RWPE1 (cell line): ENCODE measurements at regions not wholly inside any gene's neighbourhood (a gene's known extent, or its start where the extent isn't known, plus 50 kb on each side); places are given as distances from the start of the nearest gene placed in this dataset.
"Not testable (repeated sequence)": the region's sequence is repeated elsewhere in the genome, so short reads cannot be mapped to it uniquely, and the experiment has no call there.

Source experiments
- CTCF ChIA-PET: fragments of 350-600 bp; sonication (Branson Sonifier 250); formaldehyde crosslinking; extraction: SDS; loops from one replicate; lab custom pipeline; 2021; lab: Yijun Ruan, JAX
- POLR2A ChIA-PET: fragments of 400-600 bp; formaldehyde crosslinking; extraction: SDS; loops from one replicate; lab custom pipeline; 2020; ENCODE audit warnings: antibody characterized with exemption; ENCODE audit not compliant: low non-redundant PET; lab: Yijun Ruan, JAX
- DNase-seq: peaks from one replicate; pipeline ENCODE4 v3.0.0; 2012; ENCODE audit warnings: low spot score
- H3K27ac ChIP-seq: fragments of 450-650 bp; 2 replicates; pipeline ENCODE4 v1.5.1; 2017
- TF ChIP-seq, protein P1 (sequence below): fragments of 450-650 bp; conservative IDR thresholded peaks from 2 replicates; pipeline ENCODE4 v1.5.1; 2017; ENCODE audit warnings: low read depth, mild to moderate bottlenecking

DNA sequence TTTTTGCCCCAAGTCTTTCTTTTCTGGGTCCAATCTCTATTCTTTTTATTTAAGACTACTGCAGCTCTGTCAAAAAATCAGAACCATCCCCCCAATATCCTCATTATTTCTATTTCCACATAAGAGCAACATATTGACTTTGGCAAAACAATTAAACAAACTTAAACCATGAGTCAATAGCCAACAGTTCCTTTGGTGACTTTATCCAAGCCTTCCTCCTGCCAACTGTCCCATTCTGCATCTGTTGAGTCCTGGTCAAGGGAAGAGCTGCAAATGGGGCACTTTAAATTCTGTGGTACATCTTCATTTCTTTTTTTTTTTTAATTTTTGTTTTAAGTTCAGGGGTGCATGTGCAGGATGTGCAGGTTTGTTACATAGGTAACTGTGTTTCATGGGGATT is 1875.0 kb upstream of the PCDH7 start:
- POLR2A ChIA-PET = no interaction called here

DNA sequence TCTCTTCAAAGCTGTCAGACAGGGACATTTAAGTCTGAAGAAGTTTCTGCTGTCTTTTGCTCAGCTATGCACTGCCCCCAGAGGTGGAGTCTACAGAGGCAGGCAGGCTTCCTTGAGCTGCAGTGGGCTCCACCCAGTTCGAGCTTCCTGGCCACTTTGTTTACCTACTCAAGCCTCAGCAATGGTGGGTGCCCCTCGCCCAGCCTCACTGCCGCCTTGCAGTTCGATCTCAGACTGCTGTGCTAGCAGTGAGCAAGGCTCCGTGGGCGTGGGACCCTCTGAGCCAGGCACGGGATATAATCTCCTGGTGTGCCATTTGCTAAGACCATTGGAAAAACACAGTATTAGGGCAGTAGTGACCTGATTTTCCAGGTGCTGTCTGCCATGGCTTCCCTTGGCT is 1863.1 kb upstream of the PCDH7 start:
- POLR2A ChIA-PET, DNase-seq, CTCF ChIA-PET, H3K27ac ChIP-seq: not testable (repeated sequence)

More for the DNA sequence above, 1875.0 kb upstream of the PCDH7 start:
- CTCF ChIA-PET = no interaction called here
- TF ChIP-seq, protein P1, sequence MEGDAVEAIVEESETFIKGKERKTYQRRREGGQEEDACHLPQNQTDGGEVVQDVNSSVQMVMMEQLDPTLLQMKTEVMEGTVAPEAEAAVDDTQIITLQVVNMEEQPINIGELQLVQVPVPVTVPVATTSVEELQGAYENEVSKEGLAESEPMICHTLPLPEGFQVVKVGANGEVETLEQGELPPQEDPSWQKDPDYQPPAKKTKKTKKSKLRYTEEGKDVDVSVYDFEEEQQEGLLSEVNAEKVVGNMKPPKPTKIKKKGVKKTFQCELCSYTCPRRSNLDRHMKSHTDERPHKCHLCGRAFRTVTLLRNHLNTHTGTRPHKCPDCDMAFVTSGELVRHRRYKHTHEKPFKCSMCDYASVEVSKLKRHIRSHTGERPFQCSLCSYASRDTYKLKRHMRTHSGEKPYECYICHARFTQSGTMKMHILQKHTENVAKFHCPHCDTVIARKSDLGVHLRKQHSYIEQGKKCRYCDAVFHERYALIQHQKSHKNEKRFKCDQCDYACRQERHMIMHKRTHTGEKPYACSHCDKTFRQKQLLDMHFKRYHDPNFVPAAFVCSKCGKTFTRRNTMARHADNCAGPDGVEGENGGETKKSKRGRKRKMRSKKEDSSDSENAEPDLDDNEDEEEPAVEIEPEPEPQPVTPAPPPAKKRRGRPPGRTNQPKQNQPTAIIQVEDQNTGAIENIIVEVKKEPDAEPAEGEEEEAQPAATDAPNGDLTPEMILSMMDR = no peak
- no peak overlapping the region for H3K27ac ChIP-seq
- no peak for DNase-seq

- ChIA-PET CTCF (no interaction called here), POLR2A (no interaction called here)
- no peak overlapping the region for H3K27ac ChIP-seq
- DNase-seq = no peak
- TF ChIP-seq, protein P1 = no peak
Observed at GRCh38 chr4:28868841-28869240, 1851.3 kb upstream of the PCDH7 start.

DNA sequence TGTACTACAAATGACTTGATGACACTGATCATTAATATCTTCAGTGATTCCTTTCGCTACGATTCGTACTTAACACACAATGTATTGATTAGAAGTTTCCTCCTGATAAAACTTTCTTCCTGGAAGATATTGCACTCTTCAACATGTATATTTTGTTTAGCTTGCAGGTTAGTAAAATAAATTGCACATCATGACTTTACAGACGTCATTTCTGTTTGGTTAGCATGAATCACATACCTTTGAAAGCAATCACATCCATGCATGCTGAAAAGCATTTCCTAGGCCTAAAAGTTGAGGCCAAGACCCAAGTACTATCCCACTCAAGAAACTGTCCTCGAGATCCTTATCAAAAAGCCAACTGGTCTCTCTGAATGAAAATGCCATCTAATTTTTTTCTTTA is 1841.0 kb upstream of the PCDH7 start:
- TF ChIP-seq, protein P1 = no peak

GRCh38 chr4:28879900-28880299 is 1840.3 kb upstream of the PCDH7 start:
- ChIA-PET CTCF (no interaction called here), POLR2A (no interaction called here)
- no peak for DNase-seq
- H3K27ac ChIP-seq = no peak overlapping the region
- TF ChIP-seq, protein P1 = no peak

More for the DNA sequence above, 1841.0 kb upstream of the PCDH7 start:
- POLR2A ChIA-PET = no interaction called here
- DNase-seq = no peak
- CTCF ChIA-PET = no interaction called here
- H3K27ac ChIP-seq = no peak overlapping the region

GRCh38 chr4:28883211-28883610 is 1837.0 kb upstream of the PCDH7 start:
- POLR2A ChIA-PET = no interaction called here
- CTCF ChIA-PET = no interaction called here
- no peak overlapping the region for H3K27ac ChIP-seq
- TF ChIP-seq, protein P1 = no peak
- DNase-seq = no peak

- TF ChIP-seq, protein P1 = no peak
- H3K27ac ChIP-seq = no peak overlapping the region
- POLR2A ChIA-PET = no interaction called here
- no peak for DNase-seq
- CTCF ChIA-PET = no interaction called here
Observed at GRCh38 chr4:28886934-28887333, 1833.2 kb upstream of the PCDH7 start.
